HepG2 (cell line): ENCODE measurements at regions not wholly inside any gene's neighbourhood (a gene's known extent, or its start where the extent isn't known, plus 50 kb on each side); places are given as distances from the start of the nearest gene placed in this dataset.

Experiments used
- ATAC-seq: fragments of 200-7000 bp; cut with Tn5 transposase; 3 replicates; pipeline ENCODE4 v1.9.1; 2020; ENCODE audit warnings: mild to moderate bottlenecking, moderate library complexity
- BruUV-seq: library from RNA; stranded (reverse); fragments of 400-500 nt; replicated peaks from 2 replicates; lab custom pipeline; 2021; lab: Mats Ljungman, UMichigan
- CTCF ChIA-PET: fragments of 300-600 bp; formaldehyde crosslinking; extraction: SDS; loops from one replicate; lab custom pipeline; 2021; ENCODE audit warnings: low total read pairs, inconsistent platforms, low intra/inter-chr PET ratio; lab: Yijun Ruan, JAX
- POLR2A ChIA-PET: fragments of 350-600 bp; sonication (Branson Sonifier 250); formaldehyde crosslinking; loops from one replicate; lab custom pipeline; 2020; ENCODE audit warnings: antibody characterized with exemption, inconsistent platforms; lab: Yijun Ruan, JAX
- DNase-seq: peaks from one replicate; pipeline ENCODE4 v3.0.0-alpha.2; 2015; ENCODE audit warnings: low spot score
- FAIRE-seq: peaks from 3 replicates; lab custom pipeline; 2011; peaks lifted over from hg19 to GRCh38; lab: Jason Lieb, UNC
- H2AFZ ChIP-seq: one replicate; pipeline ENCODE4 v1.6.1; 2011; ENCODE audit warnings: low read length, inconsistent platforms
- H3K27ac ChIP-seq: fragments of 300-600 bp; 3 replicates; pipeline ENCODE4 v1.8.0; 2011; ENCODE audit warnings: mixed run types, mild to moderate bottlenecking, mixed read lengths, low read length, inconsistent platforms; ENCODE audit not compliant: insufficient read depth; ENCODE audit errors: extremely low read length
- H3K27me3 ChIP-seq, 2 experiments: fragments of 200-600 bp in 1 of 2; 2 replicates in 1 of 2; 3 replicates in 1 of 2; pipeline versions ENCODE4 v1.6.0 to v1.8.0; 2011; ENCODE audit warnings: low read length in 2 of 2, mild to moderate bottlenecking in 2 of 2, moderate library complexity in 2 of 2, inconsistent platforms in 1 of 2; ENCODE audit not compliant: insufficient read depth in 2 of 2, control insufficient read depth in 1 of 2
- H3K36me3 ChIP-seq, 2 experiments: fragments of 200-600 bp in 1 of 2; replicated peaks in 1 of 2; 2 replicates in 1 of 2; 3 replicates in 1 of 2; pipeline versions ENCODE4 v1.5.1 to v1.8.0; 2011; ENCODE audit warnings: low read length in 2 of 2, inconsistent platforms in 1 of 2; ENCODE audit not compliant: insufficient read depth in 2 of 2, control insufficient read depth in 1 of 2
- H3K4me1 ChIP-seq: 2 replicates; pipeline ENCODE4 v1.5.1; 2012; ENCODE audit warnings: low read length, inconsistent platforms; ENCODE audit not compliant: insufficient read depth
- H3K4me2 ChIP-seq: 2 replicates; pipeline ENCODE4 v1.6.0; 2011; ENCODE audit warnings: low read depth, low read length, inconsistent platforms
- H3K4me3 ChIP-seq, 3 experiments: fragments of 200-600 bp in 1 of 3; sonication (generic), shearing (Covaris generic) in 1 of 3; replicated peaks in 1 of 3; 2 replicates each; pipeline ENCODE4 v1.5.1; 2011 to 2016; ENCODE audit warnings: low read length in 3 of 3, inconsistent platforms in 2 of 3, low read depth in 2 of 3, mild to moderate bottlenecking in 2 of 3, control low read depth in 1 of 3, mixed read lengths in 1 of 3; ENCODE audit not compliant: insufficient read depth in 1 of 3
- H3K79me2 ChIP-seq: one replicate; pipeline ENCODE4 v1.6.1; 2011; ENCODE audit warnings: low read length, inconsistent platforms; ENCODE audit not compliant: insufficient read depth
- H3K9ac ChIP-seq: 2 replicates; pipeline ENCODE4 v1.6.0; 2011; ENCODE audit warnings: mild to moderate bottlenecking, low read depth, low read length, inconsistent platforms; ENCODE audit not compliant: insufficient read depth
- H3K9me3 ChIP-seq: 2 replicates; pipeline ENCODE4 v1.5.1; 2012; ENCODE audit warnings: mild to moderate bottlenecking, low read length
- H4K20me1 ChIP-seq: 2 replicates; pipeline ENCODE4 v1.6.0; 2011; ENCODE audit warnings: inconsistent platforms, mild to moderate bottlenecking, low read length, moderate library complexity; ENCODE audit not compliant: insufficient read depth
- CTCF ChIP-seq: sonication (generic); formaldehyde crosslinking; IDR thresholded peaks from 2 replicates; pipeline ENCODE4 v1.5.0; 2020; ENCODE audit warnings: mild to moderate bottlenecking, missing genetic modification reagents, moderate library complexity
- ESRRA ChIP-seq: sonication (generic); formaldehyde crosslinking; IDR thresholded peaks from 2 replicates; pipeline ENCODE4 v1.5.1; 2020; ENCODE audit warnings: mild to moderate bottlenecking, low read depth, missing genetic modification reagents
- FOXJ3 ChIP-seq: sonication (generic); formaldehyde crosslinking; IDR thresholded peaks from 2 replicates; pipeline ENCODE4 v1.4.0; 2020; ENCODE audit warnings: missing genetic modification reagents, mild to moderate bottlenecking, borderline replicate concordance
- POLR2A ChIP-seq, 2 experiments: IDR thresholded peaks; 2 replicates each; pipeline ENCODE4 v1.6.1; 2011; ENCODE audit warnings: low read depth in 2 of 2, low read length in 2 of 2, mild to moderate bottlenecking in 1 of 2, moderate library complexity in 1 of 2; ENCODE audit not compliant: insufficient read depth in 1 of 2
- RFX1 ChIP-seq: fragments of 450-650 bp; IDR thresholded peaks from 2 replicates; pipeline ENCODE4 v1.6.1; 2017
- ZKSCAN8 ChIP-seq: IDR thresholded peaks from 2 replicates; pipeline ENCODE4 v1.6.1; 2016; ENCODE audit warnings: borderline replicate concordance, missing genetic modification reagents, missing compliant biosample characterization
- ZNF546 ChIP-seq: sonication (generic); formaldehyde crosslinking; conservative IDR thresholded peaks from 2 replicates; pipeline ENCODE4 v1.8.1; 2023; ENCODE audit warnings: mild to moderate bottlenecking, missing genetic modification reagents
- ZNF800 ChIP-seq: sonication (generic); formaldehyde crosslinking; IDR thresholded peaks from 2 replicates; pipeline ENCODE4 v1.4.0; 2020; ENCODE audit warnings: missing genetic modification reagents
- WGBS: methylation state at CpG from one replicate; pipeline ENCODE4 v1.1.6; 2017; ENCODE audit warnings: low lambda C conversion rate; 5-methylcytosine and 5-hydroxymethylcytosine counted together
- in situ Hi-C: cut with HindIII; loops from 2 replicates; pipeline ENCODE4 v1.10.0; 2017; ENCODE audit warnings: low pct_unique_long_range_greater_than_20kb; ENCODE audit not compliant: extremely low pct_ligation_motif_present
- intact Hi-C: fragments of 100-400 bp; cut with micrococcal nuclease; formaldehyde crosslinking; loops from one replicate; pipeline ENCODE4 v1.10.0; 2022; ENCODE audit not compliant: unreplicated experiment

DNA sequence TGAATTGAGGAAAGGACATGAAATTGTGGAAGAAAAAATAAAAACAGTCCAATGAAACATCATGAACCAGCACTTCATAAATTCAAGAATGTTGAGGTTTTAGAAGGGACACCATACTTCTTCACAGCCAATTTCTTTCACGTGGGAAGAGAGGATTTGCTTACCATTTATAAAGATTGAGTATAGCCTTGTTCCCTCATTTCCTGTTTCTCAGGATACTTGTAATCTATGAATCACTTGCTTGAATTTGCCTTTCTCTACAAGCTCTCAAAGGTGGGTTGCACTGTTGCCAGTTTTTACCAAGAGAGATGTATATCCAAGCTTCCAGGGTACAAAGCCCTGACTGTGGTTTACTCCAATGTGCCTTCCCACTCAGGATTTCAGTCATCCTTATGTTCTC, 116.1 kb downstream of the DUSP6 start:
- TF ChIP-seq ZKSCAN8 (CRISPR knock-in tag) = no peak
- FAIRE-seq (no peak), DNase-seq (no peak), ATAC-seq (no peak)
- Histone ChIP-seq H3K27ac (no peak overlapping the region), H3K4me1 (no peaks in the 10 kb centered on the region), H3K27me3 (no peaks in the 10 kb centered on the region), H3K9me3 (no peaks in the 10 kb centered on the region), H3K36me3 (no peaks in the 10 kb centered on the region), H2AFZ (no peak overlapping the region), H3K4me3 (no peak overlapping the region), H3K9ac (no peak overlapping the region), H3K79me2 (no peaks in the 10 kb centered on the region), H4K20me1 (no peaks in the 10 kb centered on the region), H3K4me2 (no peak overlapping the region)
- in situ Hi-C loops = no loop called here
- BruUV-seq = no TSS peak
- CTCF ChIA-PET = no interaction called here
- 15% methylated on average over 1 of the region's 1 CpG for WGBS
- intact Hi-C loops = no loop called here
- POLR2A ChIA-PET = no interaction called here

DNA sequence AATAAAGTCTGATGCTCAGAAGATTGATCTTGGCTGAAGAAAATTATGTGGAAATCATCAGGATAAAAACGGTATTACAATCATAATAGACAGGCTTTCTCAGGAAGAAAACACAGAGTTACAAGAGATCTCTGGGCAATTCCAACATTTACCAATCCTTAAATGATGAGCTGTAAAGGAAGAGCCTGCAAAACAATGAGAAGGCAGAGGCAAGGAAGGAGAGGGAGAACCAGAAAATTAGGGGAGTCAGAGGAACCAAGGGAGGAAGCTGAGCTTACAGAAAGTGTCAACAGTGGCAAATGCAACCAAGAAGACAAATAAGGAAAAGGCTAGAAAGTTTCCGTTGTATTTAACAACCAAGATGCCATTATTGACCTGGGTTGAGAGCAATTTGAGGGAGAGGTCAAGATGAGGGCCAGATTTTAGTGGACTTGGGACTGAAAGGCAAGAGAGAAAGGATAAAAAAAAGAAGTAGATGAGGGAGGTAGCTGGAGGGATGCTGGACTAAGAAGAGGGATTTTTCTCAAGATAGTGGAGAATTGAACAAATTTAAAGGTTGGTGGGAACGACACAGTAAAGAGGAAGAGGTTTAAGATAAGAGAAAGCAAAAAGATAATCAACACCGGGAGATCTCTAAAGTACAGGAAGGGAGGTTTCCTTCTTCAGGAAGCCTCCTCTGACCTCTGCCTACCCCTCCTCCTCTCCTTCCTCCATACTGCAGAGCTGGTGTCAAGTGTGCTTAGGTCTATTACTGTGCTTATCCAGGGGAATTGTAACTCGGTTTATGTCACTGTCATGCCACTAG, 116.9 kb downstream of the DUSP6 start:
- ATAC-seq (no peak), FAIRE-seq (no peak), DNase-seq (no peak)
- H3K9ac ChIP-seq = no peak overlapping the region
- no TSS peak for BruUV-seq
- intact Hi-C loops = no loop called here
- no peaks in the 10 kb centered on the region for H3K36me3 ChIP-seq
- no peak overlapping the region for H3K27ac ChIP-seq
- H3K4me1 ChIP-seq = no peaks in the 10 kb centered on the region
- no peak overlapping the region for H3K4me2 ChIP-seq
- H3K79me2 ChIP-seq = no peaks in the 10 kb centered on the region
- CTCF ChIA-PET = no interaction called here
- no peak for TF ChIP-seq ZNF800 (CRISPR knock-in tag)
- no peak for TF ChIP-seq POLR2A (IDR thresholded peaks at IDR 0.05; ENCODE audit: insufficient read depth in 1 of 2, low read depth in 2 of 2, low read length in 2 of 2)
- no peak for TF ChIP-seq CTCF (CRISPR knock-in tag)
- TF ChIP-seq ESRRA (CRISPR knock-in tag) = no peak
- no peak for TF ChIP-seq ZNF546 (CRISPR knock-in tag)
- no peak for TF ChIP-seq RFX1
- TF ChIP-seq FOXJ3 (CRISPR knock-in tag) = no peak
- H3K27me3 ChIP-seq = no peaks in the 10 kb centered on the region
- in situ Hi-C loops = no loop called here
- POLR2A ChIA-PET = no interaction called here
- H3K4me3 ChIP-seq = no peak overlapping the region
- WGBS = 8% methylated on average over 5 of the region's 5 CpGs
- no peaks in the 10 kb centered on the region for H3K9me3 ChIP-seq
- no peak overlapping the region for H2AFZ ChIP-seq
- H4K20me1 ChIP-seq = no peaks in the 10 kb centered on the region
